Right lobe of liver (tissue), 4 donors: ENCODE measurements at regions not wholly inside any gene's neighbourhood (a gene's known extent, or its start where the extent isn't known, plus 50 kb on each side); places are given as distances from the start of the nearest gene placed in this dataset.

Experiments used
- CTCF ChIP-seq, 4 donors: fragments of 200-600 bp in 3 of 4; fragments of 450-650 bp in 1 of 4; IDR thresholded peaks; one replicate each; pipeline versions ENCODE4 v1.5.1 to v1.8.0; 2016 to 2022; ENCODE audit warnings: antibody characterized with exemption in 4 of 4, mild to moderate bottlenecking in 2 of 4
- POLR2A ChIP-seq: fragments of 450-650 bp; IDR thresholded peaks from one replicate; pipeline ENCODE4 v1.6.1; 2017; ENCODE audit warnings: antibody characterized with exemption, mild to moderate bottlenecking
- donor health status: DM: no; HTN: no; CAD: no.
- donor health status: DM: no; HTN: no; CAD: no.
- donor health status: DM: no; HTN: yes; CAD: no.

- TF ChIP-seq CTCF (IDR thresholded peaks at IDR 0.05) (no peak), POLR2A (no peak)
Observed at GRCh38 chr16:85418978-85419491, 194.1 kb upstream of the GSE1 start.
